ENCODE measurements at regions not wholly inside any gene's neighbourhood (a gene's known extent, or its start where the extent isn't known, plus 50 kb on each side); places are given as distances from the start of the nearest gene placed in this dataset.

DNA sequence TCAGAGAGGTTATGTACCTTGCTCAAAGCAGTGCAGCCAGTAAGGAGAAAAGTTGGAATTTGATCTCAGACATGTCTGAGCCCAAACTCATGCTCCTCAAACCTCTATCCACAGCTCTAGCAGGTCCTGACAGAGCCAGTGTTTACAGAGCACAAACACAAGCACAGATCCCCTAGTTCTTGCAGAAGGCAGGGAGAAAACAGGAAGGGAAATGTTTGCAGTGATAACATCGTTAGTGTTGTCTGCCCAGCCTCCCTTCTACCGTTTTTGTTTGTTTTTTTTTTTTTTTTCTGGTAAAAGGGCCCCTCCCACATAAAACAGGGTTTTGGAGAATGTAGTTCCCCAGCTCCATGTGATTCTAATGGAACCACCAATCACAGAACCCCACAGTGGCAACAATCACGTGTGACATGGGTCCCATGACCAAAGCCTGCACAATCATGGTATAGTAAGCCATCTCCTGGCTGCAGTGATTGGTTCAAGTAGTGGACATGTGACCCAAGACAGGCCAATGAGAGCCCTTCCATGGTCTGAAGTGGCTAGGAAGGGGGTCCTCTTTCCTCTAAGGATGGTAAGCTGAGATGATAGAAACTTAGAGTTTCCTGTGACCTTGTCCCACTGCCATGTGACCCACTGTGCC is 513.4 kb downstream of the MED13L start:
- H3K4me3 ChIP-seq (ENCODE audit: low read depth, poor library complexity, severe bottlenecking) = no peak overlapping the region
- TF ChIP-seq, protein P1, sequence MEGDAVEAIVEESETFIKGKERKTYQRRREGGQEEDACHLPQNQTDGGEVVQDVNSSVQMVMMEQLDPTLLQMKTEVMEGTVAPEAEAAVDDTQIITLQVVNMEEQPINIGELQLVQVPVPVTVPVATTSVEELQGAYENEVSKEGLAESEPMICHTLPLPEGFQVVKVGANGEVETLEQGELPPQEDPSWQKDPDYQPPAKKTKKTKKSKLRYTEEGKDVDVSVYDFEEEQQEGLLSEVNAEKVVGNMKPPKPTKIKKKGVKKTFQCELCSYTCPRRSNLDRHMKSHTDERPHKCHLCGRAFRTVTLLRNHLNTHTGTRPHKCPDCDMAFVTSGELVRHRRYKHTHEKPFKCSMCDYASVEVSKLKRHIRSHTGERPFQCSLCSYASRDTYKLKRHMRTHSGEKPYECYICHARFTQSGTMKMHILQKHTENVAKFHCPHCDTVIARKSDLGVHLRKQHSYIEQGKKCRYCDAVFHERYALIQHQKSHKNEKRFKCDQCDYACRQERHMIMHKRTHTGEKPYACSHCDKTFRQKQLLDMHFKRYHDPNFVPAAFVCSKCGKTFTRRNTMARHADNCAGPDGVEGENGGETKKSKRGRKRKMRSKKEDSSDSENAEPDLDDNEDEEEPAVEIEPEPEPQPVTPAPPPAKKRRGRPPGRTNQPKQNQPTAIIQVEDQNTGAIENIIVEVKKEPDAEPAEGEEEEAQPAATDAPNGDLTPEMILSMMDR (IDR thresholded peaks at IDR 0.05) = no peak
- TF ChIP-seq POLR2A (IDR thresholded peaks at IDR 0.05) = no peak
- no peak for DNase-seq (ENCODE audit: low spot score in 2 of 2)
- 30 to 35% methylated on average over 3 of the region's 3 CpGs for WGBS, 2 donors
- intact Hi-C loops (cut with DNase I; ENCODE audit: low total_unique reads) = no loop called here

DNA sequence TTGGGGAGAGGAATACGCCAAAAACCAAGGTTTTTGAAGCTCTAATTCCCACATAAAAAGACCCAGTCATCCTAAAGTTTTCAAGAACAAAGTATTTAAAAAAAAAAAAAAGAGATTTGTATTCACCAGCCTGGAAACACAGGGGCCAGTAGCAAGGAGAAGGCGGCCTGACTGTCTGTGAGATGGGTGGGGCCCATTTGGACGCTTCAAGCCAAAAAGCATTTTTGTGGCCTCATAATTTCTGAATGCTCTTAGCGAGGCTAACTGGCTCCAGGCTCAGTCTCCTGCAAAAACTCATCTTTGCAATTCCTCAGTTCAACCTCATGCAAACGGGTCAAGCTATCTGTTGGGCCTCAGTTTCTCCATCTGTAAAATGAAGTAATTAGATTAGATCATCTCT is 514.1 kb downstream of the MED13L start:
- TF ChIP-seq, protein P1 (IDR thresholded peaks at IDR 0.05) = no peak
- no peak for TF ChIP-seq POLR2A (IDR thresholded peaks at IDR 0.05)
- no peak overlapping the region for H3K4me3 ChIP-seq (ENCODE audit: low read depth, poor library complexity, severe bottlenecking)
- no peak for DNase-seq (ENCODE audit: low spot score in 2 of 2)
- whole genome bisulfite sequencing, 2 donors = 31 to 33% methylated on average over 5 of the region's 5 CpGs
- intact Hi-C loops (cut with DNase I; ENCODE audit: low total_unique reads) = no loop called here

DNA sequence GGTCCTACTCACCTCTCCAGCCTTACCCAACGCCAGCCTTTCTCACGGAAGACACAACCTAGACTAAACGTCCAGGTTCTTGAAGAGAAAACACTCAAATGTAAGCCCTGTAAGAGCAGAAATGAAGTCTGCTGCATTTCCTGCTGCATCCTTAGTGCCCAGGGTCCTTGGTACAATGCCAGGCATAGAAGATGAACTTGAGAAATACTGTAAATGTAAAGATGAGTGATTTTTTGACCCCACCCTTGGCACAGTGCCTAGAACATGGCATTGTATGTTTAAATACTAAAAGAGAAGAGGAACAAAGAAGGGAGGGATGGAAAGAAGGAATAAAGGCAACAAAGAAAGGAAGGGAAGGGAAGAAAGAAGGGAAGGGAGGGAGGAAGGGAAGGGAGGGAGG is 514.6 kb downstream of the MED13L start:
- DNase-seq (ENCODE audit: low spot score in 2 of 2) = no peak
- 53 to 73% methylated on average over 3 of the region's 3 CpGs for WGBS, 2 donors
- no peak overlapping the region for H3K4me3 ChIP-seq (ENCODE audit: low read depth, poor library complexity, severe bottlenecking)
- intact Hi-C loops (cut with DNase I; ENCODE audit: low total_unique reads) = no loop called here
- no peak for TF ChIP-seq POLR2A (IDR thresholded peaks at IDR 0.05)
- TF ChIP-seq, protein P1 (IDR thresholded peaks at IDR 0.05) = no peak

DNA sequence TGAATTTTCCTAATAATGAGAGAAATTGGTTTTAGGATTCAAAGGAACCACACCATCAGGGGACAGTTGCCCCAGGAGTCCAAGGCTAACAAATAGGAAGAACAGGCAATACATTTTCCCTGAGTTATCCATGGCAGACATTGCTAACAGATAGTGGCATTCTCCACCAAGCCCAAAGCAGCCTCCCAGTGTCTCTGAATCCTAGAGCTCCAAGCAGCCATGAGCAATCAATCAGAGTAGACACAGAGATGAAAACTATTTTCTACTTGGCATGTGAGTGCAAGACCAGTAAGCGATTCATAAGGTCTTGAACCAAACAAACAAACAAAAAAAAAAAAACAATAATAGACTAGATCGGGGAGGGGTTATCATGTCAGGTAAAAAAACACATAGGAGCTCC is 515.7 kb downstream of the MED13L start:
- intact Hi-C loops (cut with DNase I; ENCODE audit: low total_unique reads) = no loop called here
- no peak overlapping the region for H3K4me3 ChIP-seq (ENCODE audit: low read depth, poor library complexity, severe bottlenecking)
- DNase-seq (ENCODE audit: low spot score in 2 of 2) = no peak
- WGBS, 2 donors = 78 to 81% methylated on average over 2 of the region's 2 CpGs
- no peak for TF ChIP-seq POLR2A (IDR thresholded peaks at IDR 0.05)
- TF ChIP-seq, protein P1 (IDR thresholded peaks at IDR 0.05) = no peak

DNA sequence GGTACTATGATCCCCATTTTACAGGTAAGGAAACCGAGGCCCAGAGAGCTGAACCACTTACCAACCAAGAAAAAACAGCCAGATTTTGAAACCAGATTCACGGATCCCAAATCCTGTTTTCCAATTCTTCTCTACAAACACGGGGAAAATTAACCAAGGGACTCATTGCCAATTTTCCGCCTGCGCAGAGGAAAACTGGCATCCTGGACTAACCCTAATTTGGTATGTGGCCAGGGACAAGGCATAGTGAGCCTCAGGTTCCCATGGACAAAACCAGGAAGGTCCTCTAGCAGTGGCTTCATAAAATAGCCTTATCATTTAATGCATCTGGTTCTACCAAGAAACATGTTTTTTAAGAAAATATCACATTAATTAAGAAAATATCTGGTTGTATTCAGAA is 517.3 kb downstream of the MED13L start:
- no peak overlapping the region for H3K4me3 ChIP-seq (ENCODE audit: low read depth, poor library complexity, severe bottlenecking)
- intact Hi-C loops (cut with DNase I; ENCODE audit: low total_unique reads) = no loop called here
- TF ChIP-seq, protein P1 (IDR thresholded peaks at IDR 0.05) = no peak
- TF ChIP-seq POLR2A (IDR thresholded peaks at IDR 0.05) = no peak
- 57 to 74% methylated on average over 5 of the region's 5 CpGs for WGBS, 2 donors
- no peak for DNase-seq (ENCODE audit: low spot score in 2 of 2)

Data from lower leg skin (tissue), 4 donors.